K562 (cell line): ENCODE measurements at regions not wholly inside any gene's neighbourhood (a gene's known extent, or its start where the extent isn't known, plus 50 kb on each side); places are given as distances from the start of the nearest gene placed in this dataset.

Experiments
- CTBP1 ChIP-seq: fragments of 450-650 bp; IDR thresholded peaks from 2 replicates; pipeline ENCODE4 v1.6.1; 2016; ENCODE audit warnings: borderline replicate concordance
- CTCF ChIP-seq, 3 experiments: IDR thresholded peaks in 2 of 3; conservative IDR thresholded peaks in 1 of 3; 2 replicates each; pipeline ENCODE4 v1.5.1; 2011 to 2012; ENCODE audit warnings: low read length in 3 of 3, mild to moderate bottlenecking in 3 of 3, control low read depth in 2 of 3, improper control_type of control experiment in 1 of 3, inconsistent platforms in 1 of 3, low read depth in 1 of 3, mixed read lengths in 1 of 3, moderate library complexity in 1 of 3; ENCODE audit not compliant: insufficient read depth in 2 of 3
- FOS ChIP-seq: IDR thresholded peaks from 3 replicates; pipeline ENCODE4 v1.6.1; 2011; ENCODE audit not compliant: insufficient read length; ENCODE audit errors: extremely low read depth
- FOXA1 ChIP-seq: fragments of 450-650 bp; IDR thresholded peaks from 2 replicates; pipeline ENCODE4 v1.6.1; 2016; ENCODE audit warnings: mild to moderate bottlenecking, borderline replicate concordance
- POLR2A ChIP-seq: fragments of 450-650 bp; conservative IDR thresholded peaks from 2 replicates; pipeline ENCODE4 v1.6.1; 2016
- ZNF165 ChIP-seq: fragments of 250-450 bp; sonication (Bioruptor Pico); IDR thresholded peaks from 2 replicates; pipeline ENCODE4 v1.4.0; 2020; ENCODE audit warnings: borderline replicate concordance
- ZNF384 ChIP-seq: IDR thresholded peaks from 2 replicates; pipeline ENCODE4 v1.6.1; 2012; ENCODE audit warnings: low read depth, low read length, improper control_type of control experiment

- TF ChIP-seq ZNF165 (CRISPR knock-in tag) = no peak
- TF ChIP-seq FOXA1 = no peak
- no peak for TF ChIP-seq ZNF384
- no peak for TF ChIP-seq POLR2A
- no peak for TF ChIP-seq CTBP1
- TF ChIP-seq CTCF (IDR thresholded peaks at IDR 0.05 in 2 of 3, conservative IDR thresholded peaks at IDR 0.05 in 1 of 3; ENCODE audit: insufficient read depth in 2 of 3, low read depth in 1 of 3, low read length in 3 of 3) = no peak
- no peak for TF ChIP-seq FOS
These were observed 220.2 kb upstream of the SLC16A7 start for GRCh38 chr12:59375633-59376032.
